NCI-H82 (cell line): ENCODE measurements at regions not wholly inside any gene's neighbourhood (a gene's known extent, or its start where the extent isn't known, plus 50 kb on each side); places are given as distances from the start of the nearest gene placed in this dataset.

Experiments
- DNase-seq: peaks from one replicate; lab custom pipeline; 2025; lab: John Stamatoyannopoulos, UW

GRCh38 chr5:173719731-173720082, 103.3 kb upstream of the BOD1 start:
- DNase-seq = peak; percentile 27

- DNase-seq = peak; percentile 96
Measured at GRCh38 chr5:173720286-173720952, 104.0 kb upstream of the BOD1 start.

GRCh38 chr5:173720953-173721600, 104.6 kb upstream of the BOD1 start:
- DNase-seq = peak; percentile 44

- no peak for DNase-seq
Measured at GRCh38 chr5:173721601-173722232, 105.3 kb upstream of the BOD1 start.

GRCh38 chr5:173726846-173727557, 110.6 kb upstream of the BOD1 start:
- DNase-seq = no peak

- no peak for DNase-seq
Measured at GRCh38 chr5:173727839-173728778, 111.7 kb upstream of the BOD1 start.

- no peak for DNase-seq
Measured at GRCh38 chr5:173729079-173729765, 112.8 kb upstream of the BOD1 start.

GRCh38 chr5:173730632-173731298, 114.3 kb upstream of the BOD1 start:
- DNase-seq = no peak

- DNase-seq = no peak
Measured at GRCh38 chr5:173733021-173733420, 116.6 kb upstream of the BOD1 start.

GRCh38 chr5:173733425-173733824, 117.0 kb upstream of the BOD1 start:
- no peak for DNase-seq

- DNase-seq = no peak
Measured at GRCh38 chr5:173733831-173734501, 117.5 kb upstream of the BOD1 start.

- no peak for DNase-seq
Measured at GRCh38 chr5:173734716-173735115, 118.3 kb upstream of the BOD1 start.

- no peak for DNase-seq
Measured at GRCh38 chr5:173735184-173735583, 118.7 kb upstream of the BOD1 start.

GRCh38 chr5:173735691-173736090, 119.2 kb upstream of the BOD1 start:
- DNase-seq = no peak

- DNase-seq = no peak
Measured at GRCh38 chr5:173736374-173736773, 119.9 kb upstream of the BOD1 start.

- DNase-seq = no peak
Measured at GRCh38 chr5:173736923-173737412, 120.5 kb upstream of the BOD1 start.

GRCh38 chr5:173739741-173740140, 123.3 kb upstream of the BOD1 start:
- DNase-seq = no peak

GRCh38 chr5:173740400-173740799, 124.0 kb upstream of the BOD1 start:
- no peak for DNase-seq

- no peak for DNase-seq
Measured at GRCh38 chr5:173741087-173741486, 124.6 kb upstream of the BOD1 start.
